ENCODE measurements at regions not wholly inside any gene's neighbourhood (a gene's known extent, or its start where the extent isn't known, plus 50 kb on each side); places are given as distances from the start of the nearest gene placed in this dataset.

DNA sequence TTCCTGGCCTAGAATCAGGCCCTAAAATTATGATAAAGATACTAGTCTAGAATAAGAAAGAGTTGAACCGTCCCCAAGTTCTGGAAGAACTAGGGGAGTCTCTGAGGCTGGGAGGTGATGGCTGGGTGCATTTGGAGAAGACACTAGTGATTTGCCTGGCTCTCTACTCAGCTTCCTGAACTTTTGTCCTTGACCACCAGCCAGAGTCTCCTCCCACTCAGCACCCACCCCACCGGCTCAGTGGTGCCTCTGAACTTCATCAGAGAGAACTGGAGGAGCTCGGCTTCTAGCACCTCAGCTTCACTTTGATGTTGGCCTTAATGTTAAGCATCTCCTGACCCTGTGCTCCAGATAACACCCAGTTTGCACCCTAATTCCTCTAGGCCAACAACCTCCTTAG is 73.0 kb downstream of the PERP start:
- no peaks in the 10 kb centered on the region for H3K27me3 ChIP-seq (ENCODE audit: control insufficient read depth in 1 of 2, insufficient read depth in 2 of 2, low read length in 2 of 2)
- WGBS, 2 donors: 79 to 86% methylated on average over 3 of the region's 3 CpGs
- peaks cover 0 to 22% of the 10 kb centered on the region in 2 donors for H3K4me1 ChIP-seq (ENCODE audit: control insufficient read depth in 2 of 2, insufficient read depth in 2 of 2, low read length in 1 of 2)
- no peak overlapping the region for H3K4me3 ChIP-seq (ENCODE audit: low read depth in 1 of 2, low read length in 2 of 2)
- no peaks in the 10 kb centered on the region for H3K9me3 ChIP-seq (ENCODE audit: control insufficient read depth in 2 of 2, insufficient read depth in 1 of 2, low read depth in 1 of 2, low read length in 1 of 2)
- H3K27ac ChIP-seq (ENCODE audit: low read depth in 2 of 2, low read length in 1 of 2): peak overlapping the region; percentile 86 to 91
- no peaks in the 10 kb centered on the region for H3K36me3 ChIP-seq (ENCODE audit: control insufficient read depth in 2 of 2, insufficient read depth in 2 of 2, low read length in 1 of 2)

GRCh38 chr6:138035070-138035469 is 72.1 kb downstream of the PERP start:
- peak overlapping the region; percentile 86 to 91 for H3K27ac ChIP-seq (ENCODE audit: low read depth in 2 of 2, low read length in 1 of 2)
- no peaks in the 10 kb centered on the region for H3K36me3 ChIP-seq (ENCODE audit: control insufficient read depth in 2 of 2, insufficient read depth in 2 of 2, low read length in 1 of 2)
- H3K27me3 ChIP-seq (ENCODE audit: control insufficient read depth in 1 of 2, insufficient read depth in 2 of 2, low read length in 2 of 2): no peaks in the 10 kb centered on the region
- WGBS, 2 donors: 52 to 60% methylated on average over 5 of the region's 5 CpGs
- H3K9me3 ChIP-seq (ENCODE audit: control insufficient read depth in 2 of 2, insufficient read depth in 1 of 2, low read depth in 1 of 2, low read length in 1 of 2): no peaks in the 10 kb centered on the region
- no peak overlapping the region for H3K4me3 ChIP-seq (ENCODE audit: low read depth in 1 of 2, low read length in 2 of 2)
- peaks cover 0 to 19% of the 10 kb centered on the region in 2 donors for H3K4me1 ChIP-seq (ENCODE audit: control insufficient read depth in 2 of 2, insufficient read depth in 2 of 2, low read length in 1 of 2)

DNA sequence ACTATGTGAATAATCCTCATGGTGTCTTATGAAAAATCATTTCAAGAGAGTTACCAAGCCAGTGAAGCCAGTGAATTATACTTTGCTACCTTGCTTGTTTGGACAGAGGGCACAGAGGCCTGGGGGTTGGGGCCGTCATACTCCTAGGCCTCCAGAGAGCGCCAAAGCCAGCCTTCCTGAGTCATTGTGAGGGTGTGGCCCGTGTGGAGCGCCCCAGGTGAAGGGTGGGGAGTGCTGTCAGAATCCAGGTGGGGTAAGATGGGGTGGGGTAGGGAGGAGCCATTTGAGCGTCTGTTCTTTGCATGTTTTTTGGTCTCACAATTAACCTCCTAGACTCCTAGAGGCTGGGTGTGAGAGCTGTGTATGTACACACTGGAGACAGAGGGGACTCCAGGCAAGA is 71.1 kb downstream of the PERP start:
- H3K27ac ChIP-seq (ENCODE audit: low read depth in 2 of 2, low read length in 1 of 2): peak overlapping the region; percentile 92 to 93
- H3K4me1 ChIP-seq (ENCODE audit: control insufficient read depth in 2 of 2, insufficient read depth in 2 of 2, low read length in 1 of 2): peaks cover 0 to 16% of the 10 kb centered on the region in 2 donors
- no peaks in the 10 kb centered on the region for H3K36me3 ChIP-seq (ENCODE audit: control insufficient read depth in 2 of 2, insufficient read depth in 2 of 2, low read length in 1 of 2)
- no peak overlapping the region for H3K4me3 ChIP-seq (ENCODE audit: low read depth in 1 of 2, low read length in 2 of 2)
- no peaks in the 10 kb centered on the region for H3K9me3 ChIP-seq (ENCODE audit: control insufficient read depth in 2 of 2, insufficient read depth in 1 of 2, low read depth in 1 of 2, low read length in 1 of 2)
- H3K27me3 ChIP-seq (ENCODE audit: control insufficient read depth in 1 of 2, insufficient read depth in 2 of 2, low read length in 2 of 2): no peaks in the 10 kb centered on the region
- WGBS, 2 donors: 48 to 49% methylated on average over 5 of the region's 5 CpGs

- no peaks in the 10 kb centered on the region for H3K9me3 ChIP-seq (ENCODE audit: control insufficient read depth in 2 of 2, insufficient read depth in 1 of 2, low read depth in 1 of 2, low read length in 1 of 2)
- H3K4me3 ChIP-seq (ENCODE audit: low read depth in 1 of 2, low read length in 2 of 2): no peak overlapping the region
- H3K4me1 ChIP-seq (ENCODE audit: control insufficient read depth in 2 of 2, insufficient read depth in 2 of 2, low read length in 1 of 2): peaks cover 0 to 16% of the 10 kb centered on the region in 2 donors
- peak overlapping the region; percentile 4 to 15 for H3K27ac ChIP-seq (ENCODE audit: low read depth in 2 of 2, low read length in 1 of 2)
- no peaks in the 10 kb centered on the region for H3K36me3 ChIP-seq (ENCODE audit: control insufficient read depth in 2 of 2, insufficient read depth in 2 of 2, low read length in 1 of 2)
- WGBS, 2 donors: 84 to 90% methylated on average over 4 of the region's 4 CpGs
- no peaks in the 10 kb centered on the region for H3K27me3 ChIP-seq (ENCODE audit: control insufficient read depth in 1 of 2, insufficient read depth in 2 of 2, low read length in 2 of 2)
These were observed 70.2 kb downstream of the PERP start for GRCh38 chr6:138037009-138037504.

DNA sequence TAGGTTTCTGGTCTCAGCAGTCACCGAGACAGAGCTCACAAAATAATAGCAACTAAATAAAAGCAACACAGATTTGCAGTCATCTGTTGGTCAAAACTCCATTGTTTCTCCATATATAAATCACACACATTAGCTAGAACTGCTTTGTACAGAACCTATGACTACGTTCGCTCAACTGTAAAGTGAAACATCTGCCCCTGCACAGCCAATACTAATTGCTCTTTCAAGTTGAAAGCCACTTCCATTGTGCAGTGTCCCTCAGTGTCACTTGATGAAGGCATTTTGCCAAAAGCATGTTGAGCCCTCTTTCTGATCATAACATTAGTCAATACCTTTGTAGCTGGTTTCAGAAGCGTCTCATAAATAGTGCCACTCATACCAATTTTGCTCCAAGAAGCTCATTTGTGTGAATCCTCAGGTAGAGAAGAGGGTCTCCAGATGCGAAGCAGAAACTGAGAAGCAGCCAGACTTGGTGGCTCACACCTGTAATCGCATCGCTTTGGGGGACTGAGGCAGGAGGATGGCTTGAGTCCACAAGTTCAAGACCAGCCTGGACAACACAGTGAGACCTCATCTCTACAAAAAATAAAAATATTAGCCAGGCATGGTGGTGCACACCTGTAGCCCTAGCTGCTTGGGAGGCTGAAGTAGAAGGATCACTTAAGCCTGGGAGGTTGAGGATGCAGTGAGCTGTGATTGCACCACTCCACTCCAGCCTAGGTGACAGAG is 68.9 kb downstream of the PERP start:
- no peak overlapping the region for H3K4me3 ChIP-seq (ENCODE audit: low read depth in 1 of 2, low read length in 2 of 2)
- H3K4me1 ChIP-seq (ENCODE audit: control insufficient read depth in 2 of 2, insufficient read depth in 2 of 2, low read length in 1 of 2): peaks cover 0 to 11% of the 10 kb centered on the region in 2 donors
- no peaks in the 10 kb centered on the region for H3K36me3 ChIP-seq (ENCODE audit: control insufficient read depth in 2 of 2, insufficient read depth in 2 of 2, low read length in 1 of 2)
- no peaks in the 10 kb centered on the region for H3K9me3 ChIP-seq (ENCODE audit: control insufficient read depth in 2 of 2, insufficient read depth in 1 of 2, low read depth in 1 of 2, low read length in 1 of 2)
- no peaks in the 10 kb centered on the region for H3K27me3 ChIP-seq (ENCODE audit: control insufficient read depth in 1 of 2, insufficient read depth in 2 of 2, low read length in 2 of 2)
- WGBS, 2 donors: 95% methylated on average over 7 of the region's 7 CpGs
- H3K27ac ChIP-seq (ENCODE audit: low read depth in 2 of 2, low read length in 1 of 2): no peak overlapping the region
